Osteoblast (primary cell): ENCODE measurements at regions not wholly inside any gene's neighbourhood (a gene's known extent, or its start where the extent isn't known, plus 50 kb on each side); places are given as distances from the start of the nearest gene placed in this dataset.
"Not testable (repeated sequence)": the region's sequence is repeated elsewhere in the genome, so short reads cannot be mapped to it uniquely, and the experiment has no call there.

Source experiments
- DNase-seq: peaks from one replicate; pipeline ENCODE4 v3.0.0; 2011; ENCODE audit warnings: low spot score, mixed read lengths; ENCODE audit not compliant: insufficient read length; ENCODE audit errors: missing footprints
- H2AFZ ChIP-seq: 2 replicates; pipeline ENCODE4 v1.6.0; 2011; ENCODE audit warnings: mild to moderate bottlenecking, low read length
- H3K27ac ChIP-seq: 2 replicates; pipeline ENCODE4 v1.5.1; 2011; ENCODE audit warnings: mild to moderate bottlenecking, low read depth, low read length, moderate library complexity
- H3K27me3 ChIP-seq: 2 replicates; pipeline ENCODE4 v1.6.0; 2012; ENCODE audit warnings: mild to moderate bottlenecking, control low read depth, inconsistent platforms, low read length, moderate library complexity; ENCODE audit not compliant: insufficient read depth
- H3K36me3 ChIP-seq: 2 replicates; pipeline ENCODE4 v1.5.1; 2011; ENCODE audit warnings: mild to moderate bottlenecking, low read length, control low read depth, moderate library complexity; ENCODE audit not compliant: insufficient read depth
- H3K4me1 ChIP-seq: 2 replicates; pipeline ENCODE4 v1.5.1; 2011; ENCODE audit warnings: mild to moderate bottlenecking, low read length, control low read depth, moderate library complexity; ENCODE audit not compliant: insufficient read depth
- H3K4me2 ChIP-seq: 2 replicates; pipeline ENCODE4 v1.6.0; 2011; ENCODE audit warnings: mild to moderate bottlenecking, low read length; ENCODE audit not compliant: insufficient read depth
- H3K4me3 ChIP-seq: fragments of 200-600 bp; sonication (generic); 3 replicates; pipeline ENCODE4 v1.5.1; 2012; ENCODE audit warnings: mild to moderate bottlenecking, low read length, inconsistent platforms; ENCODE audit not compliant: insufficient read depth
- H3K79me2 ChIP-seq: 2 replicates; pipeline ENCODE4 v1.6.0; 2012; ENCODE audit warnings: mild to moderate bottlenecking, low read length, control low read depth, inconsistent platforms; ENCODE audit not compliant: insufficient read depth
- H3K9me3 ChIP-seq: 2 replicates; pipeline ENCODE4 v1.5.1; 2011; ENCODE audit warnings: low read depth, low read length, control low read depth
- H4K20me1 ChIP-seq: 2 replicates; pipeline ENCODE4 v1.6.0; 2012; ENCODE audit warnings: mild to moderate bottlenecking, low read length, control low read depth; ENCODE audit not compliant: insufficient read depth
- CTCF ChIP-seq: IDR thresholded peaks from 2 replicates; pipeline ENCODE4 v1.5.1; 2011; ENCODE audit warnings: mild to moderate bottlenecking, low read depth, low read length, moderate library complexity; ENCODE audit errors: extremely low read depth

- H3K4me2 ChIP-seq, H2AFZ ChIP-seq, H4K20me1 ChIP-seq, H3K4me1 ChIP-seq, H3K79me2 ChIP-seq, H3K36me3 ChIP-seq, H3K27me3 ChIP-seq, DNase-seq, H3K4me3 ChIP-seq, H3K27ac ChIP-seq, H3K9me3 ChIP-seq: not testable (repeated sequence)
These were observed 598.7 kb downstream of the SPATA31A6 start for GRCh38 chr9:42782201-42782600.

GRCh38 chr9:42792725-42793124, 609.3 kb downstream of the SPATA31A6 start:
- DNase-seq, H3K4me1 ChIP-seq, H3K4me2 ChIP-seq, H3K27me3 ChIP-seq, H4K20me1 ChIP-seq, H3K79me2 ChIP-seq, H3K9me3 ChIP-seq, H3K27ac ChIP-seq, H2AFZ ChIP-seq, H3K36me3 ChIP-seq, H3K4me3 ChIP-seq: not testable (repeated sequence)

- H2AFZ ChIP-seq, H3K27ac ChIP-seq, H3K4me3 ChIP-seq, H4K20me1 ChIP-seq, H3K9me3 ChIP-seq, H3K79me2 ChIP-seq, H3K36me3 ChIP-seq, H3K4me2 ChIP-seq, H3K27me3 ChIP-seq, H3K4me1 ChIP-seq, DNase-seq: not testable (repeated sequence)
- TF ChIP-seq CTCF = peak; percentile 12
These were observed 615.1 kb downstream of the SPATA31A6 start for GRCh38 chr9:42798571-42798970.

GRCh38 chr9:42802716-42803115, 619.3 kb downstream of the SPATA31A6 start:
- H3K36me3 ChIP-seq = not testable (repeated sequence)

GRCh38 chr9:42806674-42807073, 623.2 kb downstream of the SPATA31A6 start:
- H3K79me2 ChIP-seq, H3K4me2 ChIP-seq, H3K36me3 ChIP-seq, H2AFZ ChIP-seq, H3K27ac ChIP-seq, H3K4me3 ChIP-seq, H3K27me3 ChIP-seq, DNase-seq, H3K9me3 ChIP-seq, H3K4me1 ChIP-seq, H4K20me1 ChIP-seq: not testable (repeated sequence)

More at GRCh38 chr9:42802716-42803115, 619.3 kb downstream of the SPATA31A6 start:
- H3K4me1 ChIP-seq, H4K20me1 ChIP-seq, DNase-seq, H3K79me2 ChIP-seq, H3K27ac ChIP-seq, H3K27me3 ChIP-seq, H2AFZ ChIP-seq, H3K4me3 ChIP-seq, H3K9me3 ChIP-seq, H3K4me2 ChIP-seq: not testable (repeated sequence)

GRCh38 chr9:42821468-42821867, 638.0 kb downstream of the SPATA31A6 start:
- H3K27ac ChIP-seq, H4K20me1 ChIP-seq, H3K36me3 ChIP-seq, H3K27me3 ChIP-seq, H2AFZ ChIP-seq, H3K4me1 ChIP-seq, H3K79me2 ChIP-seq, H3K4me2 ChIP-seq, H3K9me3 ChIP-seq, DNase-seq, H3K4me3 ChIP-seq: not testable (repeated sequence)

GRCh38 chr9:42848156-42848555, 664.7 kb downstream of the SPATA31A6 start:
- not testable (repeated sequence) for H3K27me3 ChIP-seq, H3K4me2 ChIP-seq, DNase-seq, H2AFZ ChIP-seq, H3K4me1 ChIP-seq, H3K36me3 ChIP-seq, H3K4me3 ChIP-seq, H3K9me3 ChIP-seq, H3K79me2 ChIP-seq, H3K27ac ChIP-seq, H4K20me1 ChIP-seq

- H2AFZ ChIP-seq, H3K79me2 ChIP-seq, DNase-seq, H3K27me3 ChIP-seq, H3K36me3 ChIP-seq, H3K4me3 ChIP-seq, H3K9me3 ChIP-seq, H3K4me2 ChIP-seq, H3K4me1 ChIP-seq, H4K20me1 ChIP-seq, H3K27ac ChIP-seq: not testable (repeated sequence)
These were observed 667.6 kb downstream of the SPATA31A6 start for GRCh38 chr9:42850896-42851693.
